NCI-H1048 (cell line): ENCODE measurements at regions not wholly inside any gene's neighbourhood (a gene's known extent, or its start where the extent isn't known, plus 50 kb on each side); places are given as distances from the start of the nearest gene placed in this dataset.

Experiments used
- DNase-seq: peaks from one replicate; lab custom pipeline; 2025; lab: John Stamatoyannopoulos, UW

DNA sequence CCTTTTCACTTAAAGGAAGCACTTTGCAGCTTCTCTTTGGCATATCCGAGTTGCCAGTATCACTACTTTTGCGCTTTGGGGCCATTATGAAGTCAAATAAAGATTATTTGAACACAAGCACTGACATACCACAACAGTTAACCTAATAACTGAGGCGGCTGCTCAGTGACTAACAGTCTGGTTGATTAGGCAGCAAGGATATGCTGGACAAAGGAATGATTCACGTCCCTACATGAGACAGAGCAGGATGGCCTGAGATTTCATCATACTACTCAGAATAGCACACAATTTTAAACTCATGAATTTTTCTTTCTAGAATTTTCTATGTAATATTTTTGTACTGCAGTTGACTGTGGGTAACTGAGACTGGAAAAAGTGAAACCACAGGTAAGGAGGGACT is 56.9 kb upstream of the E2F7 start:
- no peak for DNase-seq

DNA sequence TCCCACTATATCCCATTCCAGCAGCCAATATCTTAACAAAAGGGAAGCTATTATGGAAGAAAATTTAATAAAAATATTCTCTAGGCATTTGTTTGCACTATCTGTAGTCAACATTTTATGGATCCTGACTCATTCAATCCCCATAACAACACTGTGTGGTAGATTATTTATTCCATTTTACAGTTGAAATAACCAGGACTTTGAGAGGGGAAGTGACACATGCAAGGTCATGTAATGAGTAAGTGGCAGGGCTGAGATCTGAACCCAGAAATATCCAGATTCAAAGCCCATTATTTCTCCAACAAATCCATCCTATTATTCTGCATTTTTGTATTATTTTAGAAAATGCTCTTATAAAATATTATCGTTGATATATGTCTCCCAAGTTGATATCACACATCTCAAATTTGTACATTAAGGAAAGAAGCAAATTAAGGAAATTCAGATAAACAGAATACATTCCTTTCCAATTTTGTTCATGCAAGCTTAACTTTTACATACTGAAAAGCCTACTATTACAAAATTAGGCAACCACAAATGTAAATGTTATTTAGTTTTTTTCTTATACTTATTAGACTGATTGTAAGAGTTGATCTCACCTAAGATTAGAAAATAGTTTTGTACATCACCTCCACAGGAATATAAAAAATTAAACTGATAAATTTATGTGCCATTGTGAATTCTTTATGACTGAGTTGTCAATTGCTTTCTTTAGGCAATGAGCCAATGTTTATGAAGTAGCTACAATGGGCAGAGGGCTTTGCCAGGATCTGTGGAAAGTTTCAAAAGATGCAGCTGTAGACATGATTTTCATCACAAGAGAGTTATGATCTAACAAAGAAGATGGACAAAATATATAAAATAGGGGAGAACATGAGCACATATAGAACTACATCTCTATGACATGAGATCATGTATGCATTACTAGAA is 55.1 kb upstream of the E2F7 start:
- DNase-seq, result no peak

DNA sequence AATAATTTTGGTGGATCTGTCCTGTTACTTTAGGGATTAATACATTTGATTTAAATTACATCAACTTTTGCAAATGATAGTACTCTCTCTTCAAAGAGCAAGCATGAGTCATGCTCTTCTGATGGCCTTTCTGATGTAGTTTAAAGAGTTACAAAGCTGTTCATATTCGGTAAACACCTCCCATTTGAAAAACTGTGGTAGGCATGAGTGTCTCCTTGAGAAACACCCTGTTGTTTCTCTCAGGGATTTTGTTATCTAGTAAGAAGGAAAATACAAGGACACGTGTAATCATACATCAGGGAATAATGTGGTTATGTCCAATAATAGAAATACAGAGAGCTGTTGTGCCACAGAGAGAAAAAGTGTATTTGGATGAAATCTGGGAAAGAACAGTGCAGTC is 53.3 kb upstream of the E2F7 start:
- DNase-seq, result no peak

DNA sequence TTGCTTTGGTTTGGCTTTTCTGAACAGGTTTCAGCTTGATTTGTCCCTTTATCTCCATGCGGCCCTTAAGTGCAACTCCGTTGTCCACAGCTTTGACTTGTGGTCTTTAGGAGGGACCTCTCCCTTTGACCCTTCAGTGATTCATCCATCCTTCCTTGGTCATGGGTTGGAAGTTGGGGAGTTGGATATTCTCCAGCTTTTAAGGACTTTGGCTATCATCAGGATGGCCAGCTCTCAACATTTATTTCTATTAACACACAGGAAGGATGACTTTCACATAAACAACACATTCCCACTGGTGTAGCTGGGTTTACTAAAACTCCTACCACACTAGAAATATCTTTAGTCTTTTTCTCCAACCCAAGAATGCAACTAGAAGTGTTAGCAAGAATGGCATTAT is 50.9 kb upstream of the E2F7 start:
- DNase-seq, result no peak

DNA sequence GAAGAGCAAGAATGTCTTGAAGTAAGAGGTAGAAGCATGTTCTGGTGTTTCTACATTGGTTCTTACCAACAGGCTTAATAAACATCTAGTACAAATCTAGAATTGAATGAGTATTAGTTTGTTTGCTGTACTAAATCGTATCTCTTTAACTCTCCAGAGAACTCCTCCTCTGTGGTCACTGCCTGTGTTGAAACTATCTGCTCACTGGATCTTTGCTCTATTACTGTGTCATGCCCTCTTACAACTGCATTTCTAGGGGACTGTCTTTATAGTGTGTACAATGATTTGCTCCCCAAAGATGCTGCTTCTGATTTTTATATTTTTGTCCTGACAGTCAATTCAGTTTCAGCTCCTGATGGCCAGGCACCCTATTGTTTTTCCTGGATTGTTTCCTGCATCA is 50.1 kb upstream of the E2F7 start:
- DNase-seq, result no peak
